GM12872 (cell line): ENCODE measurements at regions not wholly inside any gene's neighbourhood (a gene's known extent, or its start where the extent isn't known, plus 50 kb on each side); places are given as distances from the start of the nearest gene placed in this dataset.

Experiments
- CTCF ChIP-seq: IDR thresholded peaks from 3 replicates; pipeline ENCODE4 v1.5.1; 2011; ENCODE audit warnings: low read depth, mild to moderate bottlenecking, low read length, moderate library complexity; ENCODE audit not compliant: insufficient read depth

DNA sequence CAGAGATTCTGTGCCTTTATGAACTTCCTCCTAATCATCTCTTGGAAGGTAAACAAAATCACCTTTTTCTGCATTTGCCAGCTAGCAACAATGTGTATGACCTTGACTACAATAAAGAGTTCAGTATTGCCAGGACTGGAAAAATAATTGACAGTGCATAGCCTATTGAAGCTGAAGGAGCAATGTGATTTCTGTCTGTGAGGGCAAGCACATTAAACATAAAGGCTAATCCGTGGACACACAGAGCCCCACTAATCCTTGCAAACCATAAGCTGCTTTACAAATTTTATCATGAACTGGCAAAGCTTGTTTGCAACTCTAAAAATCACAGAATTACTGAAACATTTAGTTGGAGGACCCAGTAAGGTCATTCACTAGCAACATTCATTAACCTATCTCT, 563.8 kb downstream of the PYDC2 start:
- no peak for TF ChIP-seq CTCF

DNA sequence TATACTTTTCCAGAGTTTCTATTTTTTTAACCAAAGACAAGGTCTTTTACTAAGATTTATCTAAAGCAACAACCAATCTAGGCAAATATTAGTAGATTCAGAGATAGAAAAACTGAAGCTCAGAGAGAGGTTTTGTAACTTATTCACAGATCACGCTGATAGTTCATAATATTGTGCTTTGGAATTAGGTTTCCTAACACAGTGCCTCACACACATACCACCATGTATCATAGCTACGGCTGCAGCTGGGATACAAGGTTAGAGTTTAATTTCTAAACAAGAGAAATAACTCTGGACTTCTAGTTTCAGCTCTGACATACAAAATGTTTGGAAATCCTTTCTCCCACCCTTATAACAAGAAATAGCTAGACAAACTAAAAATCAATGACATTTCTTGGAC, 565.7 kb downstream of the PYDC2 start:
- no peak for TF ChIP-seq CTCF

DNA sequence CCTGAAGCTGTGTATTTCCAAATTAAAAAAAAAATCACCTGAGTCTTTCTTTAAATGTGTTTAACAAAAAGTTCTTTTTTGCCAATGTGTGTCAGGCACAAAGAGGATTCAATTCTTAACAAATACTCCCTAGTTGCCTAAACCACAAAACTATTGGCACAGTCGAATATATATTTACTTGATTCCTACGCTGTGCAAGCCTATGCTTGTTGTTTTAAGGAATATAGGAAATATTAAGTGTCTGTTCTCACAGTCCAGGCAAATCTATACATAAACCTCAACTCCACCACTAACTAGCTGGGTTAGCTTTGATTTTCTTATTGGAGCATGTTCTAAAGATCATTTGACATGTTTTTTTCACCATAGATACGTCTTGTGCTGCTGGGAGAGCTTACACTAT, 571.0 kb downstream of the PYDC2 start:
- TF ChIP-seq CTCF: no peak

- no peak for TF ChIP-seq CTCF
Measured at GRCh38 chr3:192033246-192033645, 572.3 kb downstream of the PYDC2 start.

DNA sequence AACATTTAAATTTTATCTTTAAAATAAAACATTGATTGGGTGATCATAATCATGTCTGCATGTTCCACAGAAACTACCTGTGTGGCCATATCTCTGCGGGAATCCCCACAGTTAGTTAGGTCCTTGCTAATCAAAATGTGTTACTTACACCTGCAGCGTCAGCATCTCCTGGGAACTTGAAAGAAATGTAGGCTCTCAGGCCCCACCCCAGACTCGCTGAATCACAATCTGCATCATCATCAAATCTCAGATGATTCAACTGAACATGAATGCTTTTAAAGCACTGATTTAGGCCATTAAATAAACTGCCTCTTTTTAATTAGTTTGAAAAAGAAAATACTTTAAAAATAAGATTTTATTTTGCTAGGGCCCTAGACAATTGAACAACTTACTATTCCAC, 577.8 kb downstream of the PYDC2 start:
- no peak for TF ChIP-seq CTCF

DNA sequence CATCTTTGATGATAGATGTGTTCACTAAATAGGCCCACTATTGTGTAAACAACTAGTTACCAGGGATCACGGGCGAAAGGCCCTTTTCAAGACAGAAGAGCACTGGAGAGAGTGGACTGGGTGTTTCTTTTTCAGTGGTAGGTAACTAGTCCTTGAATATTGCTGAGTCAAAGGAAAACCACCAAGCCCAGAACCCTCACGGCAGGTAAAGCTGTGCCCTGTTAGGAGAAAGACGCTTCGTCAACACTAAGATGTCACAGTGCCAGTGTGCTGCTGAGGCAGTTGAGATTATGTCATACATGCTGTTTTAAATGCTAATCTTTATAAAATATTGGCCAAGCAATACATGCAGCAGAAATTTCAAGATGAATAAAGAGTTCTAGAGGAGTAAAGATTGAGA, 578.6 kb downstream of the PYDC2 start:
- no peak for TF ChIP-seq CTCF

- no peak for TF ChIP-seq CTCF
Measured at GRCh38 chr3:192040282-192041043, 579.5 kb downstream of the PYDC2 start.
